SK-N-SH treated with all-trans-retinoic acid at 6 μM for 48 hours (cell line): ENCODE measurements at regions not wholly inside any gene's neighbourhood (a gene's known extent, or its start where the extent isn't known, plus 50 kb on each side); places are given as distances from the start of the nearest gene placed in this dataset.

Experiments
- ATAC-seq: fragments of 200-7000 bp; cut with Tn5 transposase; 3 replicates; pipeline ENCODE4 v1.9.1; 2020; ENCODE audit warnings: mild to moderate bottlenecking, moderate library complexity
- ARNTL ChIP-seq: fragments of 450-650 bp; formaldehyde crosslinking; IDR thresholded peaks from 2 replicates; pipeline ENCODE4 v1.5.0; 2020; ENCODE audit warnings: low read depth, mild to moderate bottlenecking, moderate library complexity, borderline replicate concordance
- BACH2 ChIP-seq: fragments of 250-450 bp; sonication (Bioruptor Pico); IDR thresholded peaks from 2 replicates; pipeline ENCODE4 v1.9.0; 2021; ENCODE audit warnings: mild to moderate bottlenecking, borderline replicate concordance
- CSDC2 ChIP-seq: fragments of 250-450 bp; sonication (Bioruptor Pico); IDR thresholded peaks from 2 replicates; pipeline ENCODE4 v1.5.0; 2020; ENCODE audit warnings: mild to moderate bottlenecking, moderate library complexity
- ESRRG ChIP-seq: fragments of 250-450 bp; sonication (Bioruptor Pico); IDR thresholded peaks from 2 replicates; pipeline ENCODE4 v1.6.1; 2021; ENCODE audit warnings: mild to moderate bottlenecking
- GLIS3 ChIP-seq: fragments of 250-450 bp; sonication (Bioruptor Pico); IDR thresholded peaks from 2 replicates; pipeline ENCODE4 v1.5.0; 2020; ENCODE audit warnings: mild to moderate bottlenecking, moderate library complexity
- ISL1 ChIP-seq: fragments of 250-450 bp; sonication (Bioruptor Pico); IDR thresholded peaks from 2 replicates; pipeline ENCODE4 v2.1.2; 2022; ENCODE audit warnings: mild to moderate bottlenecking, moderate library complexity
- PPARA ChIP-seq: fragments of 250-450 bp; sonication (Bioruptor Pico); IDR thresholded peaks from 2 replicates; pipeline ENCODE4 v1.5.0; 2020; ENCODE audit warnings: mild to moderate bottlenecking, borderline replicate concordance
- RARB ChIP-seq: fragments of 250-450 bp; sonication (Bioruptor Pico); IDR thresholded peaks from 2 replicates; pipeline ENCODE4 v1.8.0; 2021; ENCODE audit warnings: mild to moderate bottlenecking, moderate library complexity
- TCF4 ChIP-seq: fragments of 250-450 bp; sonication (Bioruptor Pico); IDR thresholded peaks from 2 replicates; pipeline ENCODE4 v1.8.0; 2021; ENCODE audit warnings: mild to moderate bottlenecking, moderate library complexity, borderline replicate concordance
- TOX ChIP-seq: fragments of 250-450 bp; sonication (Bioruptor Pico); IDR thresholded peaks from 2 replicates; pipeline ENCODE4 v1.8.0; 2021; ENCODE audit warnings: mild to moderate bottlenecking, moderate library complexity, borderline replicate concordance
- ZFP3 ChIP-seq: fragments of 250-450 bp; sonication (Bioruptor Pico); IDR thresholded peaks from 2 replicates; pipeline ENCODE4 v1.5.0; 2020; ENCODE audit warnings: mild to moderate bottlenecking, moderate library complexity
- ZFP30 ChIP-seq: fragments of 450-650 bp; formaldehyde crosslinking; IDR thresholded peaks from 2 replicates; pipeline ENCODE4 v1.5.0; 2022; ENCODE audit warnings: mild to moderate bottlenecking, moderate library complexity
- ZNF565 ChIP-seq: fragments of 450-650 bp; formaldehyde crosslinking; conservative IDR thresholded peaks from 2 replicates; pipeline ENCODE4 v1.5.0; 2020; ENCODE audit warnings: low read depth, mild to moderate bottlenecking, moderate library complexity
- ZNF70 ChIP-seq: fragments of 450-650 bp; formaldehyde crosslinking; IDR thresholded peaks from 2 replicates; pipeline ENCODE4 v1.5.0; 2020; ENCODE audit warnings: mild to moderate bottlenecking, moderate library complexity
- ZNF8 ChIP-seq: fragments of 450-650 bp; formaldehyde crosslinking; IDR thresholded peaks from 2 replicates; pipeline ENCODE4 v1.5.0; 2020; ENCODE audit warnings: mild to moderate bottlenecking, moderate library complexity
- TF ChIP-seq, protein P1 (sequence below): fragments of 250-450 bp; sonication (Bioruptor Pico); IDR thresholded peaks from 2 replicates; pipeline ENCODE4 v1.5.0; 2020; ENCODE audit warnings: mild to moderate bottlenecking, moderate library complexity
- TF ChIP-seq, protein P2 (sequence below): fragments of 250-450 bp; sonication (Bioruptor Pico); IDR thresholded peaks from 2 replicates; pipeline ENCODE4 v1.5.1; 2021; ENCODE audit warnings: mild to moderate bottlenecking, moderate library complexity
- TF ChIP-seq, protein P3 (sequence below): fragments of 250-450 bp; sonication (Bioruptor Pico); IDR thresholded peaks from 2 replicates; pipeline ENCODE4 v1.8.0; 2021; ENCODE audit warnings: low read depth, mild to moderate bottlenecking, moderate library complexity, borderline replicate concordance
- TF ChIP-seq, protein P4 (sequence below): fragments of 250-450 bp; sonication (Bioruptor Pico); IDR thresholded peaks from 2 replicates; pipeline ENCODE4 v1.5.1; 2020; ENCODE audit warnings: low read depth, mild to moderate bottlenecking, moderate library complexity

DNA sequence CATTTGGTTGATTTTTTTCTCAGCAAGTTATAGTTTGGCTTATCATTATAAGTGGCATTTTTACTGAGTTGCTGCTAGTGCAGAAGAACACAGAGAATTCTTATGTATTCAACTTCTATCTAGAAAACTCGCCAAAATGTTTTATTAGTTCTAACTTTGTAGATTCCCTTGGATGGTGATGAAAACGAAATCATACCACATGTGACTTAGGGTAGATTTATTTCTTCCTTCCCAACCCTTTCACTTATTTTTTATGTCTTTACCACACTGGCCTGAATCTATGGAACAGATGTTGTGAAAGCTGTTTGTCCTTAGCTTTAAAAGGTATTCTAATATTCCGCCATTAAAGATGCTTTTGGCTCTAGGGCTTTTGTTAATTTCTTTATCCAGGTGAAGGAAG lies 503.3 kb upstream of the CFAP20DC start:
- TF ChIP-seq RARB (CRISPR knock-in tag) (no peak), CSDC2 (CRISPR knock-in tag) (no peak), ZFP30 (no peak), GLIS3 (CRISPR knock-in tag) (no peak), ARNTL (CRISPR knock-in tag) (no peak), ZNF70 (CRISPR knock-in tag) (no peak)
- TF ChIP-seq, protein P1, sequence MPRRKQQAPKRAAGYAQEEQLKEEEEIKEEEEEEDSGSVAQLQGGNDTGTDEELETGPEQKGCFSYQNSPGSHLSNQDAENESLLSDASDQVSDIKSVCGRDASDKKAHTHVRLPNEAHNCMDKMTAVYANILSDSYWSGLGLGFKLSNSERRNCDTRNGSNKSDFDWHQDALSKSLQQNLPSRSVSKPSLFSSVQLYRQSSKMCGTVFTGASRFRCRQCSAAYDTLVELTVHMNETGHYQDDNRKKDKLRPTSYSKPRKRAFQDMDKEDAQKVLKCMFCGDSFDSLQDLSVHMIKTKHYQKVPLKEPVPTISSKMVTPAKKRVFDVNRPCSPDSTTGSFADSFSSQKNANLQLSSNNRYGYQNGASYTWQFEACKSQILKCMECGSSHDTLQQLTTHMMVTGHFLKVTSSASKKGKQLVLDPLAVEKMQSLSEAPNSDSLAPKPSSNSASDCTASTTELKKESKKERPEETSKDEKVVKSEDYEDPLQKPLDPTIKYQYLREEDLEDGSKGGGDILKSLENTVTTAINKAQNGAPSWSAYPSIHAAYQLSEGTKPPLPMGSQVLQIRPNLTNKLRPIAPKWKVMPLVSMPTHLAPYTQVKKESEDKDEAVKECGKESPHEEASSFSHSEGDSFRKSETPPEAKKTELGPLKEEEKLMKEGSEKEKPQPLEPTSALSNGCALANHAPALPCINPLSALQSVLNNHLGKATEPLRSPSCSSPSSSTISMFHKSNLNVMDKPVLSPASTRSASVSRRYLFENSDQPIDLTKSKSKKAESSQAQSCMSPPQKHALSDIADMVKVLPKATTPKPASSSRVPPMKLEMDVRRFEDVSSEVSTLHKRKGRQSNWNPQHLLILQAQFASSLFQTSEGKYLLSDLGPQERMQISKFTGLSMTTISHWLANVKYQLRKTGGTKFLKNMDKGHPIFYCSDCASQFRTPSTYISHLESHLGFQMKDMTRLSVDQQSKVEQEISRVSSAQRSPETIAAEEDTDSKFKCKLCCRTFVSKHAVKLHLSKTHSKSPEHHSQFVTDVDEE (CRISPR knock-in tag), result no peak
- TF ChIP-seq, protein P2, sequence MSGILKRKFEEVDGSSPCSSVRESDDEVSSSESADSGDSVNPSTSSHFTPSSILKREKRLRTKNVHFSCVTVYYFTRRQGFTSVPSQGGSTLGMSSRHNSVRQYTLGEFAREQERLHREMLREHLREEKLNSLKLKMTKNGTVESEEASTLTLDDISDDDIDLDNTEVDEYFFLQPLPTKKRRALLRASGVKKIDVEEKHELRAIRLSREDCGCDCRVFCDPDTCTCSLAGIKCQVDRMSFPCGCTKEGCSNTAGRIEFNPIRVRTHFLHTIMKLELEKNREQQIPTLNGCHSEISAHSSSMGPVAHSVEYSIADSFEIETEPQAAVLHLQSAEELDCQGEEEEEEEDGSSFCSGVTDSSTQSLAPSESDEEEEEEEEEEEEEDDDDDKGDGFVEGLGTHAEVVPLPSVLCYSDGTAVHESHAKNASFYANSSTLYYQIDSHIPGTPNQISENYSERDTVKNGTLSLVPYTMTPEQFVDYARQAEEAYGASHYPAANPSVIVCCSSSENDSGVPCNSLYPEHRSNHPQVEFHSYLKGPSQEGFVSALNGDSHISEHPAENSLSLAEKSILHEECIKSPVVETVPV (CRISPR knock-in tag), result no peak
- TF ChIP-seq, protein P3, sequence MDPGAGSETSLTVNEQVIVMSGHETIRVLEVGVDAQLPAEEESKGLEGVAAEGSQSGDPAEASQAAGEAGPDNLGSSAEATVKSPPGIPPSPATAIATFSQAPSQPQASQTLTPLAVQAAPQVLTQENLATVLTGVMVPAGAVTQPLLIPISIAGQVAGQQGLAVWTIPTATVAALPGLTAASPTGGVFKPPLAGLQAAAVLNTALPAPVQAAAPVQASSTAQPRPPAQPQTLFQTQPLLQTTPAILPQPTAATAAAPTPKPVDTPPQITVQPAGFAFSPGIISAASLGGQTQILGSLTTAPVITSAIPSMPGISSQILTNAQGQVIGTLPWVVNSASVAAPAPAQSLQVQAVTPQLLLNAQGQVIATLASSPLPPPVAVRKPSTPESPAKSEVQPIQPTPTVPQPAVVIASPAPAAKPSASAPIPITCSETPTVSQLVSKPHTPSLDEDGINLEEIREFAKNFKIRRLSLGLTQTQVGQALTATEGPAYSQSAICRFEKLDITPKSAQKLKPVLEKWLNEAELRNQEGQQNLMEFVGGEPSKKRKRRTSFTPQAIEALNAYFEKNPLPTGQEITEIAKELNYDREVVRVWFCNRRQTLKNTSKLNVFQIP (CRISPR knock-in tag), result no peak

DNA sequence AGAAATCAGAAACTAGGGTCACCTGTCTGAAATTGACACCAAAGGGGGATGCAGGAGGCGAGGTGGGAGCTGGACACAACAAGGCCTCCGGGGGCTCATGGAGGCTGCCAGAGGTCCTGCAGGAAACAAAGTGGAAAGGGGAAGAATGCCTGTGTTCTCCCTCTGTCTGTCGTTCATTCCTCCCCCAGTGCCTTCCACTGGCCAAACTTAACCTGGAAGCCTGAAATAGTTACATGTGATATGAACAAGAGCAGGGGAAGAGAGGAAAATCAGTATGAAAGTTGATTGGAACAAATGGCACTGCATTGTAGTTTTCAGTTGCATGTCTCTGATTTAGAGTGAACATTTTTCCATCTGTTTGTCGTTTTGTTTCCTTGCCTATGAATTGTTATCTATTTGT lies 502.0 kb upstream of the CFAP20DC start:
- no peak for TF ChIP-seq CSDC2 (CRISPR knock-in tag)
- TF ChIP-seq TCF4, result no peak
- TF ChIP-seq, protein P2 (CRISPR knock-in tag), result no peak
- TF ChIP-seq, protein P3 (CRISPR knock-in tag), result no peak
- TF ChIP-seq, protein P4, sequence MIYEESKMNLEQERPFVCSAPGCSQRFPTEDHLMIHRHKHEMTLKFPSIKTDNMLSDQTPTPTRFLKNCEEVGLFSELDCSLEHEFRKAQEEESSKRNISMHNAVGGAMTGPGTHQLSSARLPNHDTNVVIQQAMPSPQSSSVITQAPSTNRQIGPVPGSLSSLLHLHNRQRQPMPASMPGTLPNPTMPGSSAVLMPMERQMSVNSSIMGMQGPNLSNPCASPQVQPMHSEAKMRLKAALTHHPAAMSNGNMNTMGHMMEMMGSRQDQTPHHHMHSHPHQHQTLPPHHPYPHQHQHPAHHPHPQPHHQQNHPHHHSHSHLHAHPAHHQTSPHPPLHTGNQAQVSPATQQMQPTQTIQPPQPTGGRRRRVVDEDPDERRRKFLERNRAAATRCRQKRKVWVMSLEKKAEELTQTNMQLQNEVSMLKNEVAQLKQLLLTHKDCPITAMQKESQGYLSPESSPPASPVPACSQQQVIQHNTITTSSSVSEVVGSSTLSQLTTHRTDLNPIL, result no peak
- TF ChIP-seq PPARA (CRISPR knock-in tag), result no peak
- TF ChIP-seq BACH2, result no peak
- TF ChIP-seq ISL1 (CRISPR knock-in tag), result no peak
- TF ChIP-seq ESRRG, result no peak
- no peak for TF ChIP-seq ZFP3 (CRISPR knock-in tag)
- TF ChIP-seq, protein P1 (CRISPR knock-in tag), result no peak
- TF ChIP-seq ZNF565 (CRISPR knock-in tag), result no peak
- TF ChIP-seq ZNF8 (CRISPR knock-in tag), result no peak
- no peak for TF ChIP-seq ZNF70 (CRISPR knock-in tag)
- TF ChIP-seq TOX (CRISPR knock-in tag), result no peak
- ATAC-seq, result no peak

More for the DNA sequence above, 503.3 kb upstream of the CFAP20DC start:
- no peak for ATAC-seq
